Panc1 (cell line): ENCODE measurements at regions not wholly inside any gene's neighbourhood (a gene's known extent, or its start where the extent isn't known, plus 50 kb on each side); places are given as distances from the start of the nearest gene placed in this dataset.

Experiments
- ATAC-seq: fragments of 200-7000 bp; cut with Tn5 transposase; 2 replicates; pipeline ENCODE4 v1.9.1; 2020; ENCODE audit warnings: mild to moderate bottlenecking, moderate library complexity
- BruUV-seq: library from RNA; stranded (reverse); fragments of 400-500 nt; replicated peaks from 2 replicates; lab custom pipeline; 2021; lab: Mats Ljungman, UMichigan
- CTCF ChIA-PET: fragments of 300-600 bp; sonication (Branson Sonifier 250); formaldehyde crosslinking; loops from one replicate; lab custom pipeline; 2022; ENCODE audit warnings: antibody characterized with exemption; lab: Charles Lee
- POLR2A ChIA-PET: fragments of 300-600 bp; sonication (Branson Sonifier 250); formaldehyde crosslinking; loops from one replicate; lab custom pipeline; 2022; ENCODE audit warnings: antibody characterized with exemption; lab: Charles Lee
- DNase-seq: peaks from one replicate; pipeline ENCODE4 v3.0.0-alpha.2; 2010; ENCODE audit warnings: low read depth, low spot score
- H3K27ac ChIP-seq: 2 replicates; pipeline ENCODE4 v1.5.1; 2011; ENCODE audit warnings: mild to moderate bottlenecking, low read length, inconsistent platforms
- H3K27me3 ChIP-seq: fragments of 200-500 bp; sonication (Bioruptor generic); 2 replicates; pipeline ENCODE4 v1.6.0; 2014; ENCODE audit warnings: low read length, inconsistent platforms; ENCODE audit not compliant: control insufficient read depth, insufficient read depth
- H3K36me3 ChIP-seq: fragments of 200-500 bp; sonication (Bioruptor generic); 2 replicates; pipeline ENCODE4 v1.5.1; 2014; ENCODE audit warnings: inconsistent platforms, mild to moderate bottlenecking, low read length, moderate library complexity; ENCODE audit not compliant: control insufficient read depth, insufficient read depth
- H3K4me1 ChIP-seq: 2 replicates; pipeline ENCODE4 v1.5.1; 2011; ENCODE audit warnings: inconsistent platforms, mild to moderate bottlenecking, low read length, moderate library complexity; ENCODE audit not compliant: control insufficient read depth, insufficient read depth
- H3K4me3 ChIP-seq, 2 experiments: 2 replicates each; pipeline ENCODE4 v1.5.1; 2011 to 2012; ENCODE audit warnings: low read depth in 2 of 2, low read length in 2 of 2, mild to moderate bottlenecking in 2 of 2, inconsistent platforms in 1 of 2, moderate library complexity in 1 of 2
- H3K9me3 ChIP-seq: fragments of 200-500 bp; sonication (Bioruptor generic); 2 replicates; pipeline ENCODE4 v1.5.1; 2014; ENCODE audit warnings: low read depth, mild to moderate bottlenecking, inconsistent platforms, low read length, moderate library complexity; ENCODE audit not compliant: control insufficient read depth, insufficient read depth
- POLR2AphosphoS5 ChIP-seq: IDR thresholded peaks from 2 replicates; pipeline ENCODE4 v1.6.1; 2012; ENCODE audit warnings: mild to moderate bottlenecking, low read depth, low read length, moderate library complexity
- SIN3A ChIP-seq: IDR thresholded peaks from 2 replicates; pipeline ENCODE4 v1.6.1; 2012; ENCODE audit warnings: low read depth, mild to moderate bottlenecking, low read length, moderate library complexity, borderline replicate concordance; ENCODE audit not compliant: insufficient read depth
- TCF7L2 ChIP-seq: IDR thresholded peaks from 2 replicates; pipeline ENCODE4 v1.6.1; 2011; ENCODE audit warnings: mild to moderate bottlenecking, low read depth, low read length, inconsistent platforms
- in situ Hi-C: cut with HindIII; loops from 2 replicates; pipeline ENCODE4 v1.10.0; 2016; ENCODE audit warnings: low sequenced_read_pairs, low pct_unique_long_range_greater_than_20kb
- intact Hi-C: fragments of 100-400 bp; cut with micrococcal nuclease; formaldehyde crosslinking; loops from one replicate; pipeline ENCODE4 v1.10.0; 2022; ENCODE audit not compliant: unreplicated experiment
- TF ChIP-seq, protein P1 (sequence below), 2 experiments: IDR thresholded peaks; 2 replicates each; pipeline ENCODE4 v1.6.1; 2011 to 2012; ENCODE audit warnings: low read depth in 2 of 2, control low read depth in 1 of 2, low read length in 1 of 2, mild to moderate bottlenecking in 1 of 2, moderate library complexity in 1 of 2; ENCODE audit not compliant: insufficient read depth in 1 of 2
- TF ChIP-seq, protein P2 (sequence below): fragments of 450-650 bp; IDR thresholded peaks from 2 replicates; pipeline ENCODE4 v1.5.1; 2017; ENCODE audit warnings: mild to moderate bottlenecking

DNA sequence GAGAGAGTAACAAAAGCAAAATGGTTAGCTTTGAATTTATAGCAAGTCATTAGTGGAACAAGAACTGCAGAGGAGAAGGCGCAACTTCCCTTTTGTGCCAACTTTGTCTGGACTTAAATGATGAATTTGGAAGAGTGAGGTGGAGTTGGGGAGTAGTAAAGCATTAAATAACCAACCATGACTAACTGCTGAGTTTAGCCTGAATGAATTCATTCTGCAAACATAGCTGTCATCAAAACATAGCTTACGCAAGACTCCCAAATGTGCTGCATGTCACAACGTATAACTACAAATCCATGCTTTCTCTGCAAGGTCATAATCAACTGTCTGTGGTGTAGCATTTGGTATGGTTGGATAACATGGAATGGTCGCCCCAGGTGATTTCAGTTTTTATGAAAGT is 75.9 kb upstream of the RPL34 start:
- no peak for ATAC-seq
- TF ChIP-seq TCF7L2 (no peak), POLR2AphosphoS5 (no peak), SIN3A (no peak)
- TF ChIP-seq, protein P1, sequence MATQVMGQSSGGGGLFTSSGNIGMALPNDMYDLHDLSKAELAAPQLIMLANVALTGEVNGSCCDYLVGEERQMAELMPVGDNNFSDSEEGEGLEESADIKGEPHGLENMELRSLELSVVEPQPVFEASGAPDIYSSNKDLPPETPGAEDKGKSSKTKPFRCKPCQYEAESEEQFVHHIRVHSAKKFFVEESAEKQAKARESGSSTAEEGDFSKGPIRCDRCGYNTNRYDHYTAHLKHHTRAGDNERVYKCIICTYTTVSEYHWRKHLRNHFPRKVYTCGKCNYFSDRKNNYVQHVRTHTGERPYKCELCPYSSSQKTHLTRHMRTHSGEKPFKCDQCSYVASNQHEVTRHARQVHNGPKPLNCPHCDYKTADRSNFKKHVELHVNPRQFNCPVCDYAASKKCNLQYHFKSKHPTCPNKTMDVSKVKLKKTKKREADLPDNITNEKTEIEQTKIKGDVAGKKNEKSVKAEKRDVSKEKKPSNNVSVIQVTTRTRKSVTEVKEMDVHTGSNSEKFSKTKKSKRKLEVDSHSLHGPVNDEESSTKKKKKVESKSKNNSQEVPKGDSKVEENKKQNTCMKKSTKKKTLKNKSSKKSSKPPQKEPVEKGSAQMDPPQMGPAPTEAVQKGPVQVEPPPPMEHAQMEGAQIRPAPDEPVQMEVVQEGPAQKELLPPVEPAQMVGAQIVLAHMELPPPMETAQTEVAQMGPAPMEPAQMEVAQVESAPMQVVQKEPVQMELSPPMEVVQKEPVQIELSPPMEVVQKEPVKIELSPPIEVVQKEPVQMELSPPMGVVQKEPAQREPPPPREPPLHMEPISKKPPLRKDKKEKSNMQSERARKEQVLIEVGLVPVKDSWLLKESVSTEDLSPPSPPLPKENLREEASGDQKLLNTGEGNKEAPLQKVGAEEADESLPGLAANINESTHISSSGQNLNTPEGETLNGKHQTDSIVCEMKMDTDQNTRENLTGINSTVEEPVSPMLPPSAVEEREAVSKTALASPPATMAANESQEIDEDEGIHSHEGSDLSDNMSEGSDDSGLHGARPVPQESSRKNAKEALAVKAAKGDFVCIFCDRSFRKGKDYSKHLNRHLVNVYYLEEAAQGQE (IDR thresholded peaks at IDR 0.05; ENCODE audit: insufficient read depth in 1 of 2, low read depth in 2 of 2, low read length in 1 of 2), result no peak
- TF ChIP-seq, protein P2, sequence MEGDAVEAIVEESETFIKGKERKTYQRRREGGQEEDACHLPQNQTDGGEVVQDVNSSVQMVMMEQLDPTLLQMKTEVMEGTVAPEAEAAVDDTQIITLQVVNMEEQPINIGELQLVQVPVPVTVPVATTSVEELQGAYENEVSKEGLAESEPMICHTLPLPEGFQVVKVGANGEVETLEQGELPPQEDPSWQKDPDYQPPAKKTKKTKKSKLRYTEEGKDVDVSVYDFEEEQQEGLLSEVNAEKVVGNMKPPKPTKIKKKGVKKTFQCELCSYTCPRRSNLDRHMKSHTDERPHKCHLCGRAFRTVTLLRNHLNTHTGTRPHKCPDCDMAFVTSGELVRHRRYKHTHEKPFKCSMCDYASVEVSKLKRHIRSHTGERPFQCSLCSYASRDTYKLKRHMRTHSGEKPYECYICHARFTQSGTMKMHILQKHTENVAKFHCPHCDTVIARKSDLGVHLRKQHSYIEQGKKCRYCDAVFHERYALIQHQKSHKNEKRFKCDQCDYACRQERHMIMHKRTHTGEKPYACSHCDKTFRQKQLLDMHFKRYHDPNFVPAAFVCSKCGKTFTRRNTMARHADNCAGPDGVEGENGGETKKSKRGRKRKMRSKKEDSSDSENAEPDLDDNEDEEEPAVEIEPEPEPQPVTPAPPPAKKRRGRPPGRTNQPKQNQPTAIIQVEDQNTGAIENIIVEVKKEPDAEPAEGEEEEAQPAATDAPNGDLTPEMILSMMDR, result no peak

DNA sequence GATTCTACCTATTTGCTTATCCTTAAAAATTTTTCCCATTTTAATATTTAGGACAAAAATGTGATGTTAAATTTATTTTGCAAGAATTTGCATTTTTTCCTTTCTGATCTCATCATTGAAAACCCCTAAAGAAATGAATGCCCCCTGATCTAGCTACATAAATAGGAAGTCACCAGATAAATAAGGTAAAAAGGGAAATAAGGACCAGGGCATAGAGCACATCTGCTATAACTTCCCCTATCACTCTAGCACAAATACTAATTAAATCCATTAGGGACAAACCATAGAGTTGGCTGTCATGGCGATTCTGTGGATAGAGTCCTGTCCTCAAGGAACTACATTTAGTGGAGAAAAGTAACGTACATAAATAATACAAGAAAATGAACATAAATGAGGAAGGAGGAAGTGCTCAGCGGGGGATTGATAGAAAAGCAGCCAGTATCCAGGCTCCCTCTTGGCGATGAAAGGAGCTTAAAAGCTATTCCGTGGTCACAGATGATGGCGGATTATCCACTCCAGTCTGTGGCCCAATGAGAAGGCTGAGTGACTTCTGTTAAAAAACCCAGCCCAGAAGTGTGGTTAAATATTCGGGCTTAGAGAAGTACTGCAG is 76.9 kb upstream of the RPL34 start:
- Histone ChIP-seq H3K36me3 (no peaks in the 10 kb centered on the region), H3K9me3 (no peaks in the 10 kb centered on the region), H3K27me3 (no peaks in the 10 kb centered on the region), H3K27ac (no peak overlapping the region), H3K4me1 (no peaks in the 10 kb centered on the region), H3K4me3 (no peak overlapping the region)
- ATAC-seq (no peak), DNase-seq (no peak)
- CTCF ChIA-PET, result no interaction called here
- no peak for TF ChIP-seq SIN3A
- TF ChIP-seq, protein P2, result no peak
- TF ChIP-seq TCF7L2, result no peak
- TF ChIP-seq, protein P1 (IDR thresholded peaks at IDR 0.05; ENCODE audit: insufficient read depth in 1 of 2, low read depth in 2 of 2, low read length in 1 of 2), result no peak
- no peak for TF ChIP-seq POLR2AphosphoS5
- in situ Hi-C loops (no loop called here), intact Hi-C loops (no loop called here)
- no TSS peak for BruUV-seq
- POLR2A ChIA-PET, result no interaction called here

More for the DNA sequence above, 75.9 kb upstream of the RPL34 start:
- intact Hi-C loops (no loop called here), in situ Hi-C loops (no loop called here)
- DNase-seq, result no peak
- Histone ChIP-seq H3K4me1 (no peaks in the 10 kb centered on the region), H3K27ac (no peak overlapping the region), H3K4me3 (no peak overlapping the region), H3K9me3 (no peaks in the 10 kb centered on the region), H3K27me3 (no peaks in the 10 kb centered on the region), H3K36me3 (no peaks in the 10 kb centered on the region)
- ChIA-PET CTCF (no interaction called here), POLR2A (no interaction called here)
- BruUV-seq, result no TSS peak
